C4-2B (cell line): ENCODE measurements at regions not wholly inside any gene's neighbourhood (a gene's known extent, or its start where the extent isn't known, plus 50 kb on each side); places are given as distances from the start of the nearest gene placed in this dataset.

ENCODE experiments used
- CTCF ChIP-seq: fragments of 450-650 bp; conservative IDR thresholded peaks from 2 replicates; pipeline ENCODE4 v1.5.1; 2017; ENCODE audit warnings: mild to moderate bottlenecking
- ZFX ChIP-seq: fragments of 450-650 bp; IDR thresholded peaks from 2 replicates; pipeline ENCODE4 v1.6.1; 2017

GRCh38 chr2:45105050-45105582, 95.9 kb upstream of the SIX2 start:
- TF ChIP-seq CTCF, result no peak
- TF ChIP-seq ZFX, result no peak
